ENCODE measurements at regions not wholly inside any gene's neighbourhood (a gene's known extent, or its start where the extent isn't known, plus 50 kb on each side); places are given as distances from the start of the nearest gene placed in this dataset.
A peak's percentile ranks its signal among the peaks of the same experiment; 100 is the strongest.
"Not testable (repeated sequence)": the region's sequence is repeated elsewhere in the genome, so short reads cannot be mapped to it uniquely, and the experiment has no call there.

GRCh38 chr17:62300697-62301096, 79.7 kb upstream of the EFCAB3 start:
- FAIRE-seq (no peak), ATAC-seq (no peak), DNase-seq (ENCODE audit: low spot score) (no peak)
- Histone ChIP-seq H3K79me2 (ENCODE audit: insufficient read depth, low read length) (no peaks in the 10 kb centered on the region), H3K36me3 (replicated peaks in 1 of 2; ENCODE audit: control insufficient read depth in 1 of 2, insufficient read depth in 2 of 2, low read length in 2 of 2) (no peaks in the 10 kb centered on the region), H3K9ac (ENCODE audit: insufficient read depth, low read depth, low read length) (no peak overlapping the region), H3K9me3 (ENCODE audit: low read length) (no peaks in the 10 kb centered on the region), H3K27ac (ENCODE audit: extremely low read length, insufficient read depth, low read length) (no peak overlapping the region), H3K4me1 (ENCODE audit: insufficient read depth, low read length) (no peaks in the 10 kb centered on the region), H3K4me2 (ENCODE audit: low read depth, low read length) (no peak overlapping the region), H2AFZ (ENCODE audit: low read length) (no peak overlapping the region), H3K27me3 (ENCODE audit: control insufficient read depth in 1 of 2, insufficient read depth in 2 of 2, low read length in 2 of 2) (no peaks in the 10 kb centered on the region; a peak in 1 of 5 replicates), H4K20me1 (ENCODE audit: insufficient read depth, low read length) (no peaks in the 10 kb centered on the region), H3K4me3 (replicated peaks in 1 of 3; ENCODE audit: insufficient read depth in 1 of 3, low read depth in 2 of 3, low read length in 3 of 3) (no peak overlapping the region)
- in situ Hi-C loops (cut with HindIII; ENCODE audit: extremely low pct_ligation_motif_present, low pct_unique_long_range_greater_than_20kb) (no loop called here), intact Hi-C loops (cut with micrococcal nuclease; ENCODE audit: unreplicated experiment) (no loop called here)
- POLR2A ChIA-PET: no interaction called here
- no TSS peak for BruUV-seq (replicated peaks)
- TF ChIP-seq ZNF513 (CRISPR knock-in tag; conservative IDR thresholded peaks at IDR 0.05) (no peak), ZNF260 (CRISPR knock-in tag; IDR thresholded peaks at IDR 0.05; ENCODE audit: borderline replicate concordance, low read depth) (0 out of 2 replicates have a peak, but pooled peaks have one; percentile 80)
- CTCF ChIA-PET (ENCODE audit: low intra/inter-chr PET ratio, low total read pairs): no interaction called here
- 42% methylated on average over 4 of the region's 4 CpGs for WGBS (ENCODE audit: low lambda C conversion rate)

- FAIRE-seq; H3K79me2 ChIP-seq (ENCODE audit: insufficient read depth, low read length); H3K9ac ChIP-seq (ENCODE audit: insufficient read depth, low read depth, low read length); ATAC-seq; H3K9me3 ChIP-seq (ENCODE audit: low read length); H3K27me3 ChIP-seq (ENCODE audit: control insufficient read depth in 1 of 2, insufficient read depth in 2 of 2, low read length in 2 of 2); H3K36me3 ChIP-seq (replicated peaks in 1 of 2; ENCODE audit: control insufficient read depth in 1 of 2, insufficient read depth in 2 of 2, low read length in 2 of 2); H3K27ac ChIP-seq (ENCODE audit: extremely low read length, insufficient read depth, low read length); CTCF ChIA-PET (ENCODE audit: low intra/inter-chr PET ratio, low total read pairs); in situ Hi-C loops (cut with HindIII; ENCODE audit: extremely low pct_ligation_motif_present, low pct_unique_long_range_greater_than_20kb); H3K4me2 ChIP-seq (ENCODE audit: low read depth, low read length); H4K20me1 ChIP-seq (ENCODE audit: insufficient read depth, low read length); H3K4me3 ChIP-seq (replicated peaks in 1 of 3; ENCODE audit: insufficient read depth in 1 of 3, low read depth in 2 of 3, low read length in 3 of 3); H3K4me1 ChIP-seq (ENCODE audit: insufficient read depth, low read length); BruUV-seq (replicated peaks); DNase-seq (ENCODE audit: low spot score); H2AFZ ChIP-seq (ENCODE audit: low read length); intact Hi-C loops (cut with micrococcal nuclease; ENCODE audit: unreplicated experiment); POLR2A ChIA-PET: not testable (repeated sequence)
- WGBS (ENCODE audit: low lambda C conversion rate): 67% methylated on average over 1 of the region's 14 CpGs
Measured at GRCh38 chr17:62275290-62275689, 105.1 kb upstream of the EFCAB3 start.

GRCh38 chr17:62268361-62268760, 112.0 kb upstream of the EFCAB3 start:
- H3K4me1 ChIP-seq (ENCODE audit: insufficient read depth, low read length); POLR2A ChIA-PET; BruUV-seq (replicated peaks); H3K4me3 ChIP-seq (replicated peaks in 1 of 3; ENCODE audit: insufficient read depth in 1 of 3, low read depth in 2 of 3, low read length in 3 of 3); H3K27me3 ChIP-seq (ENCODE audit: control insufficient read depth in 1 of 2, insufficient read depth in 2 of 2, low read length in 2 of 2); H3K27ac ChIP-seq (ENCODE audit: extremely low read length, insufficient read depth, low read length); in situ Hi-C loops (cut with HindIII; ENCODE audit: extremely low pct_ligation_motif_present, low pct_unique_long_range_greater_than_20kb); H3K79me2 ChIP-seq (ENCODE audit: insufficient read depth, low read length); CTCF ChIA-PET (ENCODE audit: low intra/inter-chr PET ratio, low total read pairs); ATAC-seq; H3K4me2 ChIP-seq (ENCODE audit: low read depth, low read length); intact Hi-C loops (cut with micrococcal nuclease; ENCODE audit: unreplicated experiment); H3K36me3 ChIP-seq (replicated peaks in 1 of 2; ENCODE audit: control insufficient read depth in 1 of 2, insufficient read depth in 2 of 2, low read length in 2 of 2); H3K9me3 ChIP-seq (ENCODE audit: low read length); DNase-seq (ENCODE audit: low spot score); H2AFZ ChIP-seq (ENCODE audit: low read length); H4K20me1 ChIP-seq (ENCODE audit: insufficient read depth, low read length); FAIRE-seq; H3K9ac ChIP-seq (ENCODE audit: insufficient read depth, low read depth, low read length): not testable (repeated sequence)
- 50% methylated on average over 1 of the region's 12 CpGs for WGBS (ENCODE audit: low lambda C conversion rate)

GRCh38 chr17:62264974-62265373, 115.4 kb upstream of the EFCAB3 start:
- H2AFZ ChIP-seq (ENCODE audit: low read length); H3K4me3 ChIP-seq (replicated peaks in 1 of 3; ENCODE audit: insufficient read depth in 1 of 3, low read depth in 2 of 3, low read length in 3 of 3); H3K27me3 ChIP-seq (ENCODE audit: control insufficient read depth in 1 of 2, insufficient read depth in 2 of 2, low read length in 2 of 2); FAIRE-seq; in situ Hi-C loops (cut with HindIII; ENCODE audit: extremely low pct_ligation_motif_present, low pct_unique_long_range_greater_than_20kb); H3K36me3 ChIP-seq (replicated peaks in 1 of 2; ENCODE audit: control insufficient read depth in 1 of 2, insufficient read depth in 2 of 2, low read length in 2 of 2); POLR2A ChIA-PET; H3K9ac ChIP-seq (ENCODE audit: insufficient read depth, low read depth, low read length); H3K4me1 ChIP-seq (ENCODE audit: insufficient read depth, low read length); H4K20me1 ChIP-seq (ENCODE audit: insufficient read depth, low read length); H3K9me3 ChIP-seq (ENCODE audit: low read length); H3K79me2 ChIP-seq (ENCODE audit: insufficient read depth, low read length); BruUV-seq (replicated peaks); DNase-seq (ENCODE audit: low spot score); intact Hi-C loops (cut with micrococcal nuclease; ENCODE audit: unreplicated experiment); H3K4me2 ChIP-seq (ENCODE audit: low read depth, low read length); CTCF ChIA-PET (ENCODE audit: low intra/inter-chr PET ratio, low total read pairs); H3K27ac ChIP-seq (ENCODE audit: extremely low read length, insufficient read depth, low read length): not testable (repeated sequence)
- WGBS (ENCODE audit: low lambda C conversion rate): no CpG with 5 or more reads among the region's 15 CpGs
- peak; percentile 80 for ATAC-seq

All from HepG2 (cell line).